GM12864 (cell line): ENCODE measurements at regions not wholly inside any gene's neighbourhood (a gene's known extent, or its start where the extent isn't known, plus 50 kb on each side); places are given as distances from the start of the nearest gene placed in this dataset.
"Not testable (repeated sequence)": the region's sequence is repeated elsewhere in the genome, so short reads cannot be mapped to it uniquely, and the experiment has no call there.

Experiments used
- DNase-seq: peaks from one replicate; pipeline ENCODE4 v3.0.0-alpha.2; 2011; ENCODE audit warnings: low read depth
- H3K4me3 ChIP-seq: 2 replicates; pipeline ENCODE4 v1.5.1; 2011; ENCODE audit warnings: mild to moderate bottlenecking, low read depth, low read length, control low read depth
- TF ChIP-seq, protein P1 (sequence below): IDR thresholded peaks from 2 replicates; pipeline ENCODE4 v1.5.1; 2011; ENCODE audit warnings: low read depth, mild to moderate bottlenecking, moderate library complexity, low read length, control low read depth, inconsistent platforms; ENCODE audit errors: missing control alignments

DNA sequence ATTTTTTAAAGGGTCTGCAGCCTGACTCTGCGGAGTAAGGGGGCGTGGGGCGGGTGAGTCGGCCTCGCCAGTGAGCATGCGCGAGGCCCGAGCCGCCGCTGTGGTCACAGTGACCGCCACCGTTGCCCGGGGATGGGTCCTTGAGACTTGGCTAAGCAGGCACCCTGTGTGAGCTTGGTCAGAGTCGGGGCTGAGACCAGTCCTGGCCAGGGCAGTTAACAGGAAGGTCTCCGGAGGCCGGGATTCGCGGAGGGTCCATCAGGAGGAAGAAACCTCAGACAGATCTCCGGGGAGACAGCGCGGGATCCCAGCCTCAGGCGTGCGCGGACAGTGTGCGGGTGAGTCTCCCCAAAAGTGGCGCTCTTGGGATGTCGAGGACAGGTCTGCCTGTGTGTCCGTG is 1384.4 kb upstream of the PCDH10 start:
- H3K4me3 ChIP-seq: no peak overlapping the region
- no peak for DNase-seq
- TF ChIP-seq, protein P1, sequence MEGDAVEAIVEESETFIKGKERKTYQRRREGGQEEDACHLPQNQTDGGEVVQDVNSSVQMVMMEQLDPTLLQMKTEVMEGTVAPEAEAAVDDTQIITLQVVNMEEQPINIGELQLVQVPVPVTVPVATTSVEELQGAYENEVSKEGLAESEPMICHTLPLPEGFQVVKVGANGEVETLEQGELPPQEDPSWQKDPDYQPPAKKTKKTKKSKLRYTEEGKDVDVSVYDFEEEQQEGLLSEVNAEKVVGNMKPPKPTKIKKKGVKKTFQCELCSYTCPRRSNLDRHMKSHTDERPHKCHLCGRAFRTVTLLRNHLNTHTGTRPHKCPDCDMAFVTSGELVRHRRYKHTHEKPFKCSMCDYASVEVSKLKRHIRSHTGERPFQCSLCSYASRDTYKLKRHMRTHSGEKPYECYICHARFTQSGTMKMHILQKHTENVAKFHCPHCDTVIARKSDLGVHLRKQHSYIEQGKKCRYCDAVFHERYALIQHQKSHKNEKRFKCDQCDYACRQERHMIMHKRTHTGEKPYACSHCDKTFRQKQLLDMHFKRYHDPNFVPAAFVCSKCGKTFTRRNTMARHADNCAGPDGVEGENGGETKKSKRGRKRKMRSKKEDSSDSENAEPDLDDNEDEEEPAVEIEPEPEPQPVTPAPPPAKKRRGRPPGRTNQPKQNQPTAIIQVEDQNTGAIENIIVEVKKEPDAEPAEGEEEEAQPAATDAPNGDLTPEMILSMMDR: no peak

GRCh38 chr4:131774382-131774781 is 1374.7 kb upstream of the PCDH10 start:
- DNase-seq, H3K4me3 ChIP-seq: not testable (repeated sequence)

GRCh38 chr4:131810565-131810964 is 1338.5 kb upstream of the PCDH10 start:
- not testable (repeated sequence) for H3K4me3 ChIP-seq, DNase-seq
